BE2C (cell line): ENCODE measurements at regions not wholly inside any gene's neighbourhood (a gene's known extent, or its start where the extent isn't known, plus 50 kb on each side); places are given as distances from the start of the nearest gene placed in this dataset.
"Not testable (repeated sequence)": the region's sequence is repeated elsewhere in the genome, so short reads cannot be mapped to it uniquely, and the experiment has no call there.

ENCODE experiments used
- DNase-seq: peaks from one replicate; pipeline ENCODE4 v3.0.0-alpha.2; 2020
- H3K27me3 ChIP-seq: fragments of 250-450 bp; sonication (Bioruptor Pico); 2 replicates; pipeline ENCODE4 v1.5.1; 2020; ENCODE audit warnings: mild to moderate bottlenecking
- H3K36me3 ChIP-seq: fragments of 250-450 bp; sonication (Bioruptor Pico); 2 replicates; pipeline ENCODE4 v1.5.1; 2020; ENCODE audit warnings: mild to moderate bottlenecking
- H3K4me1 ChIP-seq: fragments of 250-450 bp; sonication (Bioruptor Pico); 2 replicates; pipeline ENCODE4 v1.5.1; 2020
- H3K4me3 ChIP-seq: 2 replicates; pipeline ENCODE4 v1.5.1; 2011; ENCODE audit warnings: low read depth, low read length
- H3K9me3 ChIP-seq: fragments of 250-450 bp; sonication (Bioruptor Pico); 2 replicates; pipeline ENCODE4 v1.5.1; 2020
- TF ChIP-seq, protein P1 (sequence below): IDR thresholded peaks from 2 replicates; pipeline ENCODE4 v1.5.1; 2012; ENCODE audit warnings: mild to moderate bottlenecking, low read depth, low read length

DNA sequence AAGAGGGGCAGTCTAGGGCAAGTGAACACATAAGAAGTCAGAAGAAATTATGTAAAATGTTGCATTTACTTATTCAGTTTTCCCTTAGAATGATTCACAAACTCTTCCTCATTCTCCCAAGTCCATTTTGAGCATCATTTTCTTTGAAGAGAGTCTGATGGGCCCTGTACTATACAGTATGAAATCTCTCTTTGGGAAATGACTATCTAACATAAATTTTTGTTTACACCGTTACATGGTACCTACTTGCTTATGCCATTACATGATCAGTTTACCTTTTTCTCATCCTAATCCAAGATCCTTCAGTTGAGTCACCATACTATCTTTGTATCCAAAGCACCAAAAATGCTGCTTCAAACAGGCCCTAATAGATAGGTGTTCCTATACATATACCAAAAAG, 4774.4 kb upstream of the OR11H1 start:
- H3K4me3 ChIP-seq, result not testable (repeated sequence)

DNA sequence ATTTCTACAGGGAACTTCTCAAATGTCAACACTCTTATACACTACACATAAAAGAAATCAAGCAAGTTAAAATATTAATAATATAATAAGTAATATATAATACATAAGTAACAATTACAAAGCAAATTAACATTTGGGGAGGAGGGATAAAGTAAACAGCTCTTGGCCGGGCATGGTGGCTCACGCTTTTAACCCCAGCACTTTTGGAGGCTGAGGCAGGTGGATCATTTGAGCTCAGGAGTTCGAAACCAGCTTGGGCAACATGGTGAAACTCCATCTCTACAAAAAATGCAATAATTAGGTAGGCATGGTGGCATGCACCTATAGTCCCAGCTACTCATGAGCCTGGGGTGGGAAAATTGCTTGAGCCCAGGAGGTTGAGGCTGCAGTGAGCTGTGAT, 4772.6 kb upstream of the OR11H1 start:
- not testable (repeated sequence) for H3K4me1 ChIP-seq, H3K36me3 ChIP-seq, H3K27me3 ChIP-seq, DNase-seq, H3K4me3 ChIP-seq, H3K9me3 ChIP-seq

More for the DNA sequence above, 4774.4 kb upstream of the OR11H1 start:
- H3K36me3 ChIP-seq, H3K9me3 ChIP-seq, H3K4me1 ChIP-seq, H3K27me3 ChIP-seq, DNase-seq: not testable (repeated sequence)

DNA sequence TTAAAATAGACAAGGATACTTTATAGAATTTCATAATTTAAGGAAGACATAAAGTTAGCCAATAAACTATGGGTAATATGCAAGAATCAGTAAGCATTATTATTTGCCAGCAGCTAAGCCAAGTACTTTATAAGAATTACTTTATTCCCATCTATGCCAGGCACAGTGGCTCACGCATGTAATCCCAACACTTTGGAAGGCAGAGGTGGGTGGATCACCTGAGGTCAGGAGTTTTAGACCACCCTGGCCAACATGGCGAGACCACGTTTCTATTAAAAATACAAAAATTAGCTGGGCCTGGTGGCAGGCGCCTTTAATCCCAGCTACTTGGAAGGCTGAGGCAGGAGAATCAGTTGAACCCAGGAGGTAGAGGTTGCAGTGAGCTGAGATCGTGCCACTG, 4767.6 kb upstream of the OR11H1 start:
- not testable (repeated sequence) for H3K9me3 ChIP-seq, DNase-seq, H3K36me3 ChIP-seq, H3K27me3 ChIP-seq, H3K4me3 ChIP-seq, H3K4me1 ChIP-seq

DNA sequence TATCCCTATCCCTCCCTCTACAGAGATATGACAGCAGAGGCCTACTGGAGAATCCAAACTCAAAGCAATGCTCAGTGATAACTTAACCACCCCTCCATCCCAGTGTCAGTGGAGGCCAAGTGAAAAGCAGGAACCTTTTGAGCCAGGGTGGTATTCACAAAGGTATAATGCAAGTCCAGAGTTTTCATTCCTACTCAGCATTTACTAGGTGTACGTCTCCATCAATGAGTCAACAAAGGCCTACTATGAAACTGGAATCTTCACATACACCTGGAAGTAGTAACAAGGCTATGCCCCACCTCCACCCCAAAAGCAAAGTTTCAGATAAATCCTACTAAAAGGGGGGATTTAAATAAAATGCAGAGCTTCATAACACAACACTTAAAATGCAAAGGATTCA, 4761.7 kb upstream of the OR11H1 start:
- not testable (repeated sequence) for H3K27me3 ChIP-seq, H3K9me3 ChIP-seq, DNase-seq, H3K4me3 ChIP-seq, H3K36me3 ChIP-seq, H3K4me1 ChIP-seq

DNA sequence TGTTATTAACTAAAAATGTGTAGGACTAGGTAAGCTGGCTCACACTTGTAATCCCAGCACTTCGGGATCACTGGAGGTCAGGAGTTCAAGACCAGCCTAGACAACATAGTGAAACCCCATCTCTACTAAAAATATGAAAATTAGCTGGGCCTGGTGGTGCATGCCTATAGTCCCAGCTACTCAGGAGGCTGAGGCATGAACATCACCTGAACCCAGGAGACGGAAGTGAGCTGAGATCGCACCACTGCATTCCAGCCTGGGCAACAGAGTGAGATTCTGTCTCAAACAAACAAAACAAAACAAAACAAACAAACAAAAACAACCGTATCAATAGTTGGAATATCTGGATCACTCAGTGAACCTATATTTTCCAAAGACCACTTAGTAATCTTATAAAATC, 4759.1 kb upstream of the OR11H1 start:
- H3K27me3 ChIP-seq, H3K36me3 ChIP-seq, DNase-seq, H3K9me3 ChIP-seq, H3K4me3 ChIP-seq, H3K4me1 ChIP-seq: not testable (repeated sequence)

DNA sequence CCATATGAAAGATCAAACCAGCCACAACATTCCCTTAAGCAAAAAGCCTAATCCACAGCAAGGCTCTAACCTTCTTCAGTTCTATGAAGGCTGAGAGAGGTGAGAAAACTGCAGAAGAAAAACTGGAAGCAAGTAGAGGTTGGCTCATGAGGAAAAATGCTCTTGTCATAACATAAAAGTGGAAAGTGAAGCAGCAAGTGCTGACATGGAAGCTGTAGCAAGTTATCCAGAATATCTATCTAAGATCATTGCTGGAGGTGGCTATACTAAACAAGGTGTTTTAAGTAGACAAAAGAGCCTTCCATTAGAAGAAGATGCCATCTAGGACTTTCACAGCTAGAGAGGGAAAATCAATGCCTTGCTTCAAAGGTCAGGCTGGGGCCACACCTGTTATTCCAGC, 4756.2 kb upstream of the OR11H1 start:
- not testable (repeated sequence) for H3K9me3 ChIP-seq, H3K4me3 ChIP-seq

DNA sequence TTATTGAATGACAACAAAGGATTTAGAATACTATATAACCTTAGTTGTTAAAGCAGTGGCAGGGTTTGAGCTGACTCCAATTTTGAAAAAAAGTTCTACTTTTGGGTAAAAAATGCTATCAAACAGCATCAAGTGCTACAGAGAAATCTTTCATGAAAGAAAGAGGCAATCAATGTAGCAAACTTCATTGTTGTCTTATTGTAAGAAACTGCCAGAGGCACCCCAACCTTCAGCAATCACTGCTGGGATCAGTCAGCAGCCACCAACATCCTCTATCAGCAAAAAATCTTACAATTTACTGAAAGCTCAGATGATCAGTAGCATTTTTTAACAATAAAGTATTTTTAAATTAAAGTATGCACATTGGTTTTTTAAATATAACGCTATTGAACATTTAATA, 4754.7 kb upstream of the OR11H1 start:
- not testable (repeated sequence) for H3K4me3 ChIP-seq, H3K27me3 ChIP-seq, H3K4me1 ChIP-seq, H3K9me3 ChIP-seq, H3K36me3 ChIP-seq, DNase-seq

More for the DNA sequence above, 4756.2 kb upstream of the OR11H1 start:
- not testable (repeated sequence) for H3K36me3 ChIP-seq, DNase-seq, H3K27me3 ChIP-seq, H3K4me1 ChIP-seq

DNA sequence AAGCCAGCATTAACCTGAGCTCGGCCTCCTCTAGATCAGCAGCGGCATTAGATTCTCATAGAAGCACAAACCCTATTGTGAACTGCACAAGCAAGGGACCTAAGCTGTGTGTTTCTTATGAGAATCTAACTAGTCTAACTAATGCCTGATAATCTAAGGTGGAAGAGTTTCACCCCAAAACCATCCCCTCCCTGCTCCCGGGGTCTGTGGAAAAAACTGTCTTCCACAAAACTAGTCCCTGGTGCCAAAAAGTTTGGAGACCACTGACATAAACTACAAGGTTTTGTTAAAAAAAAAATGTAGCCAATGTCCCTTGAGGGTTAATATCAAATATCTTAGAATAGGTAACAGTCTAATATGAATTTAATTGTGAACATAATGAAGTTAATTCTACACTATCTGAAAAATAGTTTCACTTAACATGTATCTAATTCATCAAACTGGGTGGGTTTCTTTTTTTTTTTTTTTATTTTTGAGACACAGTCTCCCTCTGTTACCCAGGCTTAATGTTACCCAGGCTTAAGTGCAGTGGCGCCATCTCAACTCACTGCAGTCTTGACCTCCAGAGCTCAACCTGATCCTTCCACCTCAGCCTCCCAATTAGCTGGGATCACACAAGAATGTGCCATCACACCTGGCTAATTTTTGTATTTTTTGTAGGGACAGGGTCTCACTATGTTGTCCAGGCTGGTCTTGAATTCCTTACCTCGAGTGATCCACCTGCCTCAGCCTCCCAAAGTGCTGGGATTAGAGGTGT, 4752.2 kb upstream of the OR11H1 start:
- H3K4me1 ChIP-seq, H3K4me3 ChIP-seq, H3K36me3 ChIP-seq, H3K9me3 ChIP-seq, H3K27me3 ChIP-seq, DNase-seq: not testable (repeated sequence)

DNA sequence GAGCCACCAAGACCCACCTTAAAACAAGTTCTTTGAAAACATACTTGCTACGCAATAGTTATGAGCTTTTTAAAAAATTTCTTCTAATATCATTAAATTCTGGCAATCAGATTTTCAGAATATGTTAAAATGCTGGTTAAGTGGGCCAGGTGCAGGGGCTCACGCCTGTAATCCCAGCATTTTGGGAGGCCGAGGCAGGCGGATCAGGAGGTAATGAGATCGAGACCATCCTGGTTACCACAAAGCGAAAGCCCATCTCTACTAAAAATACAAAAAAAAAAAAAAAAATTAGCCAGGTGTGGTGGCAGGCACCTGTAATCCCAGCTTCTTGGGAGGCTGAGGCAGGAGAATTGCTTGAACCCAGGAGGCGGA, 4751.6 kb upstream of the OR11H1 start:
- not testable (repeated sequence) for H3K9me3 ChIP-seq, DNase-seq, H3K27me3 ChIP-seq, H3K4me1 ChIP-seq, H3K4me3 ChIP-seq, H3K36me3 ChIP-seq

DNA sequence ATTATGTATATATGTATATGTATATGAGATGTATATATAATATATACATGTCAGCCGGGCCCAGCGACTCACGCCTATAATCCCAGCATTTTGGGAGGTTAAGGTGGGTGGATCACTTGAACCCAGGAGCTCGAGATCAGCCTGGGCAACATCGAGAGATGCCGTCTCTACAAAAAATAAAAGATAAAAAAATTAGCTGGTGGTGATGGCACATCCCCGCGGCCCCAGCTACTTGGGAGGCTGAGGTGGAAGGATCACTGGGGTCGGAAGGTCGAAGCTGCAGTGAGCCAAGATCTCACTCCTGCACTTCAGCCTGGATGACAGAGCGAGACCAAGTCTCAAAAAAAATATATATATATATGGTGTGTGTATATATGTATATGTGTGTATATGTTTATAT, 4750.3 kb upstream of the OR11H1 start:
- H3K9me3 ChIP-seq, H3K4me3 ChIP-seq, H3K27me3 ChIP-seq, H3K36me3 ChIP-seq, DNase-seq, H3K4me1 ChIP-seq: not testable (repeated sequence)

DNA sequence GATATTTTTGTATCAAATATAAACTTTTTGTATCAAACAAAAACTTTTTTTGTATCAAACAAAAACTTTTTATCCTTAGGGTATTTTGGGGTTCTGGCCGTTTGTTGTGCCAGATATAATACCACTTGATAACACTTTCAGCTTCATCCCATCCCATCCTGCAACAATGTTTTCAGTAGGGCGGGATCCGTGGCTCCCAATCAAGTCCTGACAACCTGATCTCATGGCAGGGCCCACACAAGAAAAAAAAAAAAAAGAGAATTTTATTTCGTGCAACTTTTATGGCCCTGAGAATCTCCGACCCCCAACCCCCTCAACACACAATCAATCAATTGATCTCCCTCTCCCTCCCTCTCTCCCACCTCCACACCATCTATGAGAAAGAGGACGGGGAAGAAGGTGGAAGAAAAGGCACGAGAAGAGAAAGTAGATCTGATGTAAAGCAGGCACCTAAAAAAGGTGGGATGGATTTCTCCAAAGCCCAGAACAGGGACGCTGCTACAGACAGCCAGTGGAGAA, 4749.6 kb upstream of the OR11H1 start:
- DNase-seq, result no peak
- no peaks in the 10 kb centered on the region for H3K9me3 ChIP-seq
- TF ChIP-seq, protein P1, sequence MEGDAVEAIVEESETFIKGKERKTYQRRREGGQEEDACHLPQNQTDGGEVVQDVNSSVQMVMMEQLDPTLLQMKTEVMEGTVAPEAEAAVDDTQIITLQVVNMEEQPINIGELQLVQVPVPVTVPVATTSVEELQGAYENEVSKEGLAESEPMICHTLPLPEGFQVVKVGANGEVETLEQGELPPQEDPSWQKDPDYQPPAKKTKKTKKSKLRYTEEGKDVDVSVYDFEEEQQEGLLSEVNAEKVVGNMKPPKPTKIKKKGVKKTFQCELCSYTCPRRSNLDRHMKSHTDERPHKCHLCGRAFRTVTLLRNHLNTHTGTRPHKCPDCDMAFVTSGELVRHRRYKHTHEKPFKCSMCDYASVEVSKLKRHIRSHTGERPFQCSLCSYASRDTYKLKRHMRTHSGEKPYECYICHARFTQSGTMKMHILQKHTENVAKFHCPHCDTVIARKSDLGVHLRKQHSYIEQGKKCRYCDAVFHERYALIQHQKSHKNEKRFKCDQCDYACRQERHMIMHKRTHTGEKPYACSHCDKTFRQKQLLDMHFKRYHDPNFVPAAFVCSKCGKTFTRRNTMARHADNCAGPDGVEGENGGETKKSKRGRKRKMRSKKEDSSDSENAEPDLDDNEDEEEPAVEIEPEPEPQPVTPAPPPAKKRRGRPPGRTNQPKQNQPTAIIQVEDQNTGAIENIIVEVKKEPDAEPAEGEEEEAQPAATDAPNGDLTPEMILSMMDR, result no peak

DNA sequence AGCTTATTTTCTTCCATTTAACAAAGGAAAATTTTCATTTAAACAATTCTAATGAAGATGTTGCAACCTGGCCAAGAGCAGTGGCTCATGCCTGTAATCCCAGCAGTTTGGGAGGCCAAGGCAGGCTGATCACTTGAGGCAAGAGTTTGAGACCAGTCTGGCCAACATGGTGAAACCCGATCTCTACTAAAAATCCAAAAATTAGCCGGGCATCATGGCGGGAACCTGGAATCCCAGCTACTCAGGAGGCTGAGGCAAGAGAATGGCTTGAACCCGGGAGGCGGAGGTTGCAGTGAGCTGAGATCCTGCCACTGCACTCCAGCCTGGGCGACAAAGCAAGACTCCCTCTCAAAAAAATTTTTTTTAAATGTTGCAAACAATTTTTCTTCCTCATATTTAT, 4748.8 kb upstream of the OR11H1 start:
- not testable (repeated sequence) for H3K4me3 ChIP-seq, H3K27me3 ChIP-seq, H3K36me3 ChIP-seq, H3K4me1 ChIP-seq, H3K9me3 ChIP-seq, DNase-seq

More for the DNA sequence above, 4749.6 kb upstream of the OR11H1 start:
- Histone ChIP-seq H3K27me3 (no peaks in the 10 kb centered on the region), H3K4me3 (no peak overlapping the region), H3K36me3 (no peaks in the 10 kb centered on the region), H3K4me1 (no peaks in the 10 kb centered on the region)
